CD14-positive monocyte (primary cell): ENCODE measurements at regions not wholly inside any gene's neighbourhood (a gene's known extent, or its start where the extent isn't known, plus 50 kb on each side); places are given as distances from the start of the nearest gene placed in this dataset.
A peak's percentile ranks its signal among the peaks of the same experiment; 100 is the strongest.

ENCODE experiments used
- DNase-seq, 3 donors: peaks; one replicate each; pipeline ENCODE4 v3.0.0-alpha.2; 2011 to 2022
- H2AFZ ChIP-seq: 2 replicates; pipeline ENCODE4 v1.6.0; 2012; ENCODE audit warnings: mild to moderate bottlenecking, low read depth, low read length, inconsistent platforms; ENCODE audit not compliant: insufficient read depth, poor library complexity, severe bottlenecking
- H3K27ac ChIP-seq, 2 donors: 1 replicate in 1 of 2; 2 replicates in 1 of 2; pipeline ENCODE4 v1.5.1; 2012 to 2013; ENCODE audit warnings: low read length in 2 of 2, control low read depth in 1 of 2, inconsistent platforms in 1 of 2, low read depth in 1 of 2, mild to moderate bottlenecking in 1 of 2
- H3K27me3 ChIP-seq, 2 donors: one replicate each; pipeline versions ENCODE4 v1.6.0 to v1.6.1; 2011 to 2013; ENCODE audit warnings: low read length in 2 of 2; ENCODE audit not compliant: control insufficient read depth in 2 of 2, insufficient read depth in 2 of 2
- H3K36me3 ChIP-seq, 2 donors: replicated peaks in 1 of 2; 1 replicate in 1 of 2; 2 replicates in 1 of 2; pipeline versions ENCODE4 v1.5.1 to v1.6.1; 2012 to 2013; ENCODE audit warnings: low read length in 2 of 2, control low read depth in 1 of 2, inconsistent platforms in 1 of 2, mild to moderate bottlenecking in 1 of 2; ENCODE audit not compliant: insufficient read depth in 2 of 2, control insufficient read depth in 1 of 2
- H3K4me1 ChIP-seq, 2 donors: 1 replicate in 1 of 2; 2 replicates in 1 of 2; pipeline versions ENCODE4 v1.5.1 to v1.6.1; 2012 to 2013; ENCODE audit warnings: low read length in 2 of 2, control low read depth in 1 of 2, inconsistent platforms in 1 of 2, mild to moderate bottlenecking in 1 of 2, moderate library complexity in 1 of 2; ENCODE audit not compliant: insufficient read depth in 2 of 2, control insufficient read depth in 1 of 2
- H3K4me2 ChIP-seq: replicated peaks from 2 replicates; pipeline ENCODE3; 2012; ENCODE audit warnings: low read length, moderate library complexity, mild to moderate bottlenecking; ENCODE audit not compliant: poor library complexity, severe bottlenecking; ENCODE audit errors: extremely low read depth
- H3K4me3 ChIP-seq, 3 experiments: fragments of 200-600 bp in 1 of 3; sonication (generic) in 1 of 3; replicated peaks in 1 of 3; 1 replicate in 2 of 3; 2 replicates in 1 of 3; pipeline ENCODE4 v1.5.1; 2011 to 2013; ENCODE audit warnings: low read length in 3 of 3, mild to moderate bottlenecking in 3 of 3, control low read depth in 2 of 3, low read depth in 2 of 3, inconsistent platforms in 1 of 3, moderate library complexity in 1 of 3
- H3K79me2 ChIP-seq: 2 replicates; pipeline ENCODE4 v1.6.0; 2012; ENCODE audit warnings: mild to moderate bottlenecking, control low read depth, inconsistent platforms, low read length, moderate library complexity; ENCODE audit not compliant: insufficient read depth
- H3K9ac ChIP-seq: 2 replicates; pipeline ENCODE4 v1.6.0; 2017; ENCODE audit warnings: low read length, mild to moderate bottlenecking; ENCODE audit not compliant: insufficient read depth, poor library complexity, severe bottlenecking
- H3K9me3 ChIP-seq, 2 donors: replicated peaks in 1 of 2; 1 replicate in 1 of 2; 2 replicates in 1 of 2; pipeline versions ENCODE4 v1.5.1 to v1.6.1; 2012 to 2013; ENCODE audit warnings: low read length in 2 of 2, control low read depth in 1 of 2; ENCODE audit not compliant: control insufficient read depth in 1 of 2, insufficient read depth in 1 of 2
- H4K20me1 ChIP-seq: 2 replicates; pipeline ENCODE4 v1.6.0; 2012; ENCODE audit warnings: mild to moderate bottlenecking, low read length, control low read depth, moderate library complexity; ENCODE audit not compliant: insufficient read depth
- H3K27ac Mint-ChIP-seq, 7 donors: one replicate each; pipeline ENCODE4 v1.8.0; 2020; ENCODE audit warnings: mild to moderate bottlenecking in 7 of 7, mixed read lengths in 7 of 7, moderate library complexity in 6 of 7, inconsistent platforms in 2 of 7
- H3K27me3 Mint-ChIP-seq, 3 donors: one replicate each; pipeline ENCODE4 v1.8.0; 2021 to 2022; ENCODE audit warnings: low read depth in 3 of 3, mild to moderate bottlenecking in 3 of 3, mixed read lengths in 3 of 3, moderate library complexity in 3 of 3, inconsistent platforms in 1 of 3
- H3K36me3 Mint-ChIP-seq, 2 donors: one replicate each; pipeline ENCODE4 v1.8.0; 2020; ENCODE audit warnings: mixed read lengths in 2 of 2, inconsistent platforms in 1 of 2, mild to moderate bottlenecking in 1 of 2
- H3K4me1 Mint-ChIP-seq: one replicate; pipeline ENCODE4 v1.8.0; 2020; ENCODE audit warnings: mild to moderate bottlenecking, mixed read lengths
- H3K4me3 Mint-ChIP-seq, 2 donors: one replicate each; pipeline ENCODE4 v1.8.0; 2020; ENCODE audit warnings: mild to moderate bottlenecking in 2 of 2, mixed read lengths in 2 of 2, moderate library complexity in 1 of 2
- H3K9me3 Mint-ChIP-seq, 7 donors: one replicate each; pipeline ENCODE4 v1.8.0; 2020 to 2022; ENCODE audit warnings: mixed read lengths in 7 of 7, mild to moderate bottlenecking in 6 of 7, moderate library complexity in 6 of 7, inconsistent platforms in 2 of 7
- WGBS: methylation state at CpG from one replicate; pipeline ENCODE4 v1.1.5; 2013; ENCODE audit warnings: missing lambda C conversion rate; ENCODE audit not compliant: insufficient coverage; 5-methylcytosine and 5-hydroxymethylcytosine counted together
- intact Hi-C, 2 donors: fragments of 100-400 bp; cut with micrococcal nuclease; formaldehyde crosslinking; loops; one replicate each; pipeline versions ENCODE4 v1.15.0 to v1.15.1; 2023
- TF ChIP-seq, protein P1 (sequence below): fragments of 200-600 bp; IDR thresholded peaks from one replicate; pipeline ENCODE4 v1.8.0; 2022; ENCODE audit warnings: antibody characterized with exemption, mild to moderate bottlenecking

DNA sequence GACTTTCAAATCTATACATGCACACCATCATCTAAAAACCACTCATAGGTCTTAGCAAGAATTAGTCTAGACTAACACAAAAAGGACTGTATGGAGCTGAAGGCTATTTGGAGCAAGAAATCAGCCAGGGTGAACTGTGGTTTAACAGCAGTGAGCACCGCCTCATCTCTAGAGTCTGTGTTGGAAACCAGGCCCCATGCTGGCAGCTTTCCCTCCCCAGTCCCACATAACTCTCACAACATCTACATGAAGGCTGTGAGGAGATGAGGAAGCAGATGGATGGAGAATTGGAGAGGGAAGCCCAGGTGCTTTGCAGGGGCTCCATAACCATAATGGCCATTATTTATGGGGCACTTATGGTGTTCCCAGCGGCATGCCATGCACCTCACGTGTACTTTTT lies 133.2 kb upstream of the TOPAZ1 start:
- Mint-ChIP-seq H3K36me3 (no peaks in the 10 kb centered on the region), H3K27ac (no peak overlapping the region), H3K4me3 (no peak overlapping the region), H3K4me1 (no peaks in the 10 kb centered on the region), H3K9me3 (peaks cover 0 to 2% (median 0%) of the 10 kb centered on the region in 7 donors), H3K27me3 (peaks cover 0 to 4% (median 2%) of the 10 kb centered on the region in 3 donors)
- H3K27me3 ChIP-seq: no peaks in the 10 kb centered on the region
- no peak for DNase-seq
- no peak overlapping the region for H3K27ac ChIP-seq
- no peaks in the 10 kb centered on the region for H3K36me3 ChIP-seq
- H3K9ac ChIP-seq: no peak overlapping the region
- intact Hi-C loops: no loop called here
- no peaks in the 10 kb centered on the region for H3K79me2 ChIP-seq
- TF ChIP-seq, protein P1, sequence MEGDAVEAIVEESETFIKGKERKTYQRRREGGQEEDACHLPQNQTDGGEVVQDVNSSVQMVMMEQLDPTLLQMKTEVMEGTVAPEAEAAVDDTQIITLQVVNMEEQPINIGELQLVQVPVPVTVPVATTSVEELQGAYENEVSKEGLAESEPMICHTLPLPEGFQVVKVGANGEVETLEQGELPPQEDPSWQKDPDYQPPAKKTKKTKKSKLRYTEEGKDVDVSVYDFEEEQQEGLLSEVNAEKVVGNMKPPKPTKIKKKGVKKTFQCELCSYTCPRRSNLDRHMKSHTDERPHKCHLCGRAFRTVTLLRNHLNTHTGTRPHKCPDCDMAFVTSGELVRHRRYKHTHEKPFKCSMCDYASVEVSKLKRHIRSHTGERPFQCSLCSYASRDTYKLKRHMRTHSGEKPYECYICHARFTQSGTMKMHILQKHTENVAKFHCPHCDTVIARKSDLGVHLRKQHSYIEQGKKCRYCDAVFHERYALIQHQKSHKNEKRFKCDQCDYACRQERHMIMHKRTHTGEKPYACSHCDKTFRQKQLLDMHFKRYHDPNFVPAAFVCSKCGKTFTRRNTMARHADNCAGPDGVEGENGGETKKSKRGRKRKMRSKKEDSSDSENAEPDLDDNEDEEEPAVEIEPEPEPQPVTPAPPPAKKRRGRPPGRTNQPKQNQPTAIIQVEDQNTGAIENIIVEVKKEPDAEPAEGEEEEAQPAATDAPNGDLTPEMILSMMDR: no peak
- H3K4me1 ChIP-seq: no peaks in the 10 kb centered on the region
- H3K4me3 ChIP-seq: no peak overlapping the region
- H4K20me1 ChIP-seq: no peaks in the 10 kb centered on the region
- H3K9me3 ChIP-seq: no peaks in the 10 kb centered on the region
- H3K4me2 ChIP-seq: no peak overlapping the region
- WGBS: no CpG with 5 or more reads among the region's 3 CpGs
- H2AFZ ChIP-seq: no peak overlapping the region

DNA sequence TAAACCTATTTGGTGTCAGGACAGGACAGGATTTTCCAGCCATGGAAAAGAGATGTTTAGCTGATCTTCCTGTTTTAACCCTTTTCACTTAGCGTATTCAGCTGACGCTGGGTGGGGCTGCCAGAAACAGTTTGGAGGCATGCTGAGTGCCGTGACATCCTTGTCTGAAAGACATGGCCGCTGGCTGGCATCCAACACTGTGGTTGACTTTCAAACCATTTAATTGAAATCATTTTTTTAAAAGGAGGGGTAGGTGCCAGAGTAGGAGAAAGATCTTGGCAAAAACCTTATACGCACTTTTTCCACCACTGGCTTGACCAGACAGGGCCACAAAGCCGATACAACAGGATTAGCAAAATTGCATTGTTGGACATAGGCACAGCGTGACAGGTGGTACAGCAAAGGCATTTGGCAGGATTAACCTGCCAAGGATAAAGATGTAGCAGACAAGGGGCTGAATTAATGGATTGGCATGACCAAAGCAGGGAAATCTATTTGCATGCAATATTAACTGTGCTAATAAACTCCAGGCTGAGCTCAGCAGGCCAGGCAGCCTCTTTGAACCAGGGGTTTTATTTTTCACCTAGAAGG lies 131.8 kb upstream of the TOPAZ1 start:
- Mint-ChIP-seq H3K27me3 (peaks cover 0 to 8% (median 6%) of the 10 kb centered on the region in 3 donors), H3K4me1 (no peaks in the 10 kb centered on the region), H3K9me3 (peaks cover 0 to 2% (median 0%) of the 10 kb centered on the region in 7 donors), H3K36me3 (no peaks in the 10 kb centered on the region), H3K27ac (peak overlapping the region in 2 of 7 donors; percentile 20 to 58), H3K4me3 (no peak overlapping the region)
- TF ChIP-seq, protein P1: no peak
- Histone ChIP-seq H3K9ac (no peak overlapping the region), H3K4me3 (no peak overlapping the region), H3K27ac (no peak overlapping the region), H3K36me3 (no peaks in the 10 kb centered on the region), H2AFZ (no peak overlapping the region), H4K20me1 (no peaks in the 10 kb centered on the region), H3K4me2 (no peak overlapping the region), H3K79me2 (no peaks in the 10 kb centered on the region), H3K4me1 (no peaks in the 10 kb centered on the region), H3K27me3 (no peaks in the 10 kb centered on the region), H3K9me3 (no peaks in the 10 kb centered on the region)
- intact Hi-C loops: no loop called here
- no peak for DNase-seq
- WGBS: 93% methylated on average over 4 of the region's 7 CpGs
